ENCODE measurements at regions not wholly inside any gene's neighbourhood (a gene's known extent, or its start where the extent isn't known, plus 50 kb on each side); places are given as distances from the start of the nearest gene placed in this dataset.

GRCh38 chr13:26983543-26984320 is 187.9 kb downstream of the USP12 start:
- TF ChIP-seq, protein P1, sequence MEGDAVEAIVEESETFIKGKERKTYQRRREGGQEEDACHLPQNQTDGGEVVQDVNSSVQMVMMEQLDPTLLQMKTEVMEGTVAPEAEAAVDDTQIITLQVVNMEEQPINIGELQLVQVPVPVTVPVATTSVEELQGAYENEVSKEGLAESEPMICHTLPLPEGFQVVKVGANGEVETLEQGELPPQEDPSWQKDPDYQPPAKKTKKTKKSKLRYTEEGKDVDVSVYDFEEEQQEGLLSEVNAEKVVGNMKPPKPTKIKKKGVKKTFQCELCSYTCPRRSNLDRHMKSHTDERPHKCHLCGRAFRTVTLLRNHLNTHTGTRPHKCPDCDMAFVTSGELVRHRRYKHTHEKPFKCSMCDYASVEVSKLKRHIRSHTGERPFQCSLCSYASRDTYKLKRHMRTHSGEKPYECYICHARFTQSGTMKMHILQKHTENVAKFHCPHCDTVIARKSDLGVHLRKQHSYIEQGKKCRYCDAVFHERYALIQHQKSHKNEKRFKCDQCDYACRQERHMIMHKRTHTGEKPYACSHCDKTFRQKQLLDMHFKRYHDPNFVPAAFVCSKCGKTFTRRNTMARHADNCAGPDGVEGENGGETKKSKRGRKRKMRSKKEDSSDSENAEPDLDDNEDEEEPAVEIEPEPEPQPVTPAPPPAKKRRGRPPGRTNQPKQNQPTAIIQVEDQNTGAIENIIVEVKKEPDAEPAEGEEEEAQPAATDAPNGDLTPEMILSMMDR (IDR thresholded peaks at IDR 0.05; ENCODE audit: unreplicated experiment) = no peak
- Mint-ChIP-seq H3K4me1 (ENCODE audit: insufficient read depth, unreplicated experiment) (peaks cover 18% of the 10 kb centered on the region), H3K36me3 (ENCODE audit: insufficient read depth, unreplicated experiment) (no peaks in the 10 kb centered on the region), H3K4me3 (ENCODE audit: unreplicated experiment) (peak overlapping the region; percentile 24), H3K27me3 (ENCODE audit: insufficient read depth, unreplicated experiment) (no peaks in the 10 kb centered on the region), H3K9me3 (ENCODE audit: unreplicated experiment) (no peaks in the 10 kb centered on the region), H3K27ac (ENCODE audit: low read depth, unreplicated experiment) (no peak overlapping the region)
- CTCF ChIA-PET = interaction anchor here (0.6 to 7.8 kb wide), 9 partner anchors 37 to 532 kb away, joined by 3 to 177 read pairs (median 4); partner anchors contain the start of gene RASL11A
- BruUV-seq (replicated peaks) = no TSS peak
- intact Hi-C loops (cut with micrococcal nuclease) = loop anchor here (1.0 kb wide), 2 partner anchors 36 to 221 kb away; no protein-coding TSS in a partner anchor
- DNase-seq (ENCODE audit: unreplicated experiment) = no peak
- POLR2A ChIA-PET = interaction anchor here (1.0 to 1.6 kb wide), 7 partner anchors 9 to 512 kb away, joined by 3 to 10 read pairs (median 3); partner anchors contain the start of gene RPL21

- Mint-ChIP-seq H3K27ac (ENCODE audit: low read depth, unreplicated experiment) (no peak overlapping the region), H3K9me3 (ENCODE audit: unreplicated experiment) (no peaks in the 10 kb centered on the region), H3K27me3 (ENCODE audit: insufficient read depth, unreplicated experiment) (no peaks in the 10 kb centered on the region), H3K36me3 (ENCODE audit: insufficient read depth, unreplicated experiment) (no peaks in the 10 kb centered on the region), H3K4me1 (ENCODE audit: insufficient read depth, unreplicated experiment) (peaks cover 18% of the 10 kb centered on the region), H3K4me3 (ENCODE audit: unreplicated experiment) (no peak overlapping the region)
- intact Hi-C loops (cut with micrococcal nuclease) = no loop called here
- no TSS peak for BruUV-seq (replicated peaks)
- DNase-seq (ENCODE audit: unreplicated experiment) = no peak
- TF ChIP-seq, protein P1 (IDR thresholded peaks at IDR 0.05; ENCODE audit: unreplicated experiment) = no peak
- CTCF ChIA-PET = interaction anchor here (0.6 to 3.5 kb wide), 2 partner anchors 381 to 465 kb away, joined by 3 to 17 read pairs; no protein-coding TSS in a partner anchor
- POLR2A ChIA-PET = no interaction called here
Measured at GRCh38 chr13:26980099-26981031, 191.2 kb downstream of the USP12 start.

DNA sequence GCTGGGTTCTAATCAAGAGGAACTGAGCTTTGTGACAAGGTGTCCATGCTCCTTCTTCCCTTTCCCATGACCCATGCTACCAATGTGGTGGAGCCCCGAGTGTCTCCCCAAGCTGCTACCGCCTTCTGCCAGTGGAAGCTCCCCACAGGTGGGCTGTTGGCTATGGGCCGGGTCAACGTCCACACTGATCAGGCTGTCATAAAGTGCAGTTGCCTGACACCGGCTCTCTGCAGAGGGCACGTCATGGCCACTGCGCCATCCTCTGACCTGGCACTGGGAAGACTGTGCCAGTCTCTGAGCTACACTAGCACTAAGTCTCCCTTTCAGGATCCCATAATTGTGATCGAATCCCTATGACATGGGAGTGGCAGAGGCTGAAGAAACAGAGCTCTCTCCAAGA is 192.3 kb downstream of the USP12 start:
- Mint-ChIP-seq H3K4me3 (ENCODE audit: unreplicated experiment) (no peak overlapping the region), H3K9me3 (ENCODE audit: unreplicated experiment) (no peaks in the 10 kb centered on the region), H3K27me3 (ENCODE audit: insufficient read depth, unreplicated experiment) (no peaks in the 10 kb centered on the region), H3K36me3 (ENCODE audit: insufficient read depth, unreplicated experiment) (no peaks in the 10 kb centered on the region), H3K4me1 (ENCODE audit: insufficient read depth, unreplicated experiment) (peaks cover 13% of the 10 kb centered on the region), H3K27ac (ENCODE audit: low read depth, unreplicated experiment) (no peak overlapping the region)
- intact Hi-C loops (cut with micrococcal nuclease) = no loop called here
- BruUV-seq (replicated peaks) = no TSS peak
- ChIA-PET CTCF (interaction anchor here (2.1 to 3.5 kb wide), 2 partner anchors 32 to 382 kb away, joined by 8 to 17 read pairs; no protein-coding TSS in a partner anchor), POLR2A (no interaction called here)
- TF ChIP-seq, protein P1 (IDR thresholded peaks at IDR 0.05; ENCODE audit: unreplicated experiment) = no peak
- no peak for DNase-seq (ENCODE audit: unreplicated experiment)

Data from MCF 10A (cell line).